ENCODE measurements at regions not wholly inside any gene's neighbourhood (a gene's known extent, or its start where the extent isn't known, plus 50 kb on each side); places are given as distances from the start of the nearest gene placed in this dataset.

GRCh38 chr1:182182311-182182710, 120.8 kb upstream of the ZNF648 start:
- Histone ChIP-seq H3K4me2 (ENCODE audit: low read length) (no peak overlapping the region), H3K36me3 (ENCODE audit: insufficient read depth, low read length) (no peaks in the 10 kb centered on the region), H3K9ac (ENCODE audit: low read length) (no peak overlapping the region), H3K27ac (ENCODE audit: low read depth, low read length, poor library complexity, severe bottlenecking) (no peak overlapping the region), H3K27me3 (ENCODE audit: insufficient read depth, low read length) (no peaks in the 10 kb centered on the region), H3K4me1 (ENCODE audit: insufficient read depth, low read length, severe bottlenecking) (no peaks in the 10 kb centered on the region), H3K9me3 (ENCODE audit: low read length) (no peaks in the 10 kb centered on the region), H3K79me2 (ENCODE audit: insufficient read depth, low read length) (no peaks in the 10 kb centered on the region), H3F3A (ENCODE audit: insufficient read depth, low read length) (no peaks in the 10 kb centered on the region), H4K20me1 (ENCODE audit: insufficient read depth, low read length) (no peaks in the 10 kb centered on the region), H3K9me2 (ENCODE audit: low read depth, low read length) (no peaks in the 10 kb centered on the region), H3K4me3 (ENCODE audit: low read depth, low read length, poor library complexity, severe bottlenecking) (no peak overlapping the region), H2AFZ (ENCODE audit: low read length) (no peak overlapping the region)
- no peak for TF ChIP-seq CTCF (IDR thresholded peaks at IDR 0.05; ENCODE audit: low read length)
- TF ChIP-seq EZH2 (IDR thresholded peaks at IDR 0.05; ENCODE audit: borderline replicate concordance, low read length): no peak

DNA sequence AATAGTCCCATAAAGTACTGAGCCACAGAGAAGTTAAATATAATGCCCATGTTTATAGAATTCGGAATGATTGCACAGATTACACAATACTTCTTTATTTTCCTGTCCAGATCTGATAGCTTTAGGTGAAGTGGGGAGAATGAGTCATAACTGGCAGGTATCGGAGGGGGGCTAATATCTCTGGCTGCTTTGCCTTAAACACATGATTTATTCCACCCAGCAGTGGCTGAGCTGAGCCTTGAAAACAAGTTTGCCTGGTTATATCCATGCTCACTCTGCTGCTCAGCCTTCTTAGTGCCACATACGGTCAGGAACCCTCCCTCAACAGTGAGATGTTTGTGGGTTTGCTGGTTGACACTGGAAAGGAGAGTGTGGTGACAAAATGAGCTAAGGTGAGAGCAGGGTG, 119.7 kb upstream of the ZNF648 start:
- Histone ChIP-seq H2AFZ (ENCODE audit: low read length) (no peak overlapping the region), H3F3A (ENCODE audit: insufficient read depth, low read length) (no peaks in the 10 kb centered on the region), H3K9me3 (ENCODE audit: low read length) (no peaks in the 10 kb centered on the region), H4K20me1 (ENCODE audit: insufficient read depth, low read length) (no peaks in the 10 kb centered on the region), H3K27ac (ENCODE audit: low read depth, low read length, poor library complexity, severe bottlenecking) (no peak overlapping the region), H3K4me3 (ENCODE audit: low read depth, low read length, poor library complexity, severe bottlenecking) (no peak overlapping the region), H3K36me3 (ENCODE audit: insufficient read depth, low read length) (no peaks in the 10 kb centered on the region), H3K9me2 (ENCODE audit: low read depth, low read length) (no peaks in the 10 kb centered on the region), H3K4me2 (ENCODE audit: low read length) (no peak overlapping the region), H3K27me3 (ENCODE audit: insufficient read depth, low read length) (no peaks in the 10 kb centered on the region; the same call in 1 of the 2 replicates), H3K9ac (ENCODE audit: low read length) (no peak overlapping the region), H3K79me2 (ENCODE audit: insufficient read depth, low read length) (no peaks in the 10 kb centered on the region), H3K4me1 (ENCODE audit: insufficient read depth, low read length, severe bottlenecking) (no peaks in the 10 kb centered on the region)
- TF ChIP-seq CTCF (IDR thresholded peaks at IDR 0.05; ENCODE audit: low read length): no peak
- TF ChIP-seq EZH2 (IDR thresholded peaks at IDR 0.05; ENCODE audit: borderline replicate concordance, low read length): no peak

DNA sequence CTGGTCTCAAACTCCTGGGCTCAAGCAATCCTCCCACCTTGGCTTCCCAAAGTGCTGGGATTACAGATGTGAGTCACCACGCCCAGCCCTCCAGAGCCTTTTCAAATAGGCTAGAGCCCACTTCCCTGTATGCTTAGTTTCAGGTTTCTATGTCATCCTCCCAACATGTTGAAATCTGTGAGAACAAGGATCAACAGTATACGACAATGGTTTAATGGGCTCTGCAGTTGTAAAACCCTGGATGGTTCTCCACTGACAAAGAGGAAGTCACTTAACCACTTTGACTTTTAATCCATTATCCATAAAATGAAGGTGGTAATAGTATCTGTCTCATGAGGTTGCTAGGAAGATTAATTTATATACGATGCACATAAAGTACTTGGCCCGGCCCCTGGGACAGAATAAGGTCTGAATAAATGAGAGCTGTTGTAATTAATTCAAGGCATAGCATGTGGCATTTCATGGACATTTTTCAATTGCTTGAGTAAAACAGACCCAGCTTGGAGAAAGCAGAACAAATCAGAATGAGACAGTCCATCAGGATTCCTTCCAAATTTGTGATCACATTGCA, 113.9 kb upstream of the ZNF648 start:
- Histone ChIP-seq H4K20me1 (ENCODE audit: insufficient read depth, low read length) (no peaks in the 10 kb centered on the region), H3K9me2 (ENCODE audit: low read depth, low read length) (no peaks in the 10 kb centered on the region), H3K4me3 (ENCODE audit: low read depth, low read length, poor library complexity, severe bottlenecking) (no peak overlapping the region), H3K4me2 (ENCODE audit: low read length) (no peak overlapping the region), H3K9me3 (ENCODE audit: low read length) (no peaks in the 10 kb centered on the region), H3K9ac (ENCODE audit: low read length) (no peak overlapping the region), H3K79me2 (ENCODE audit: insufficient read depth, low read length) (no peaks in the 10 kb centered on the region), H2AFZ (ENCODE audit: low read length) (no peak overlapping the region), H3K27me3 (ENCODE audit: insufficient read depth, low read length) (no peaks in the 10 kb centered on the region; the same call in 1 of the 2 replicates), H3K36me3 (ENCODE audit: insufficient read depth, low read length) (no peaks in the 10 kb centered on the region), H3K27ac (ENCODE audit: low read depth, low read length, poor library complexity, severe bottlenecking) (no peak overlapping the region), H3F3A (ENCODE audit: insufficient read depth, low read length) (no peaks in the 10 kb centered on the region), H3K4me1 (ENCODE audit: insufficient read depth, low read length, severe bottlenecking) (no peaks in the 10 kb centered on the region)
- TF ChIP-seq EZH2 (IDR thresholded peaks at IDR 0.05; ENCODE audit: borderline replicate concordance, low read length) (no peak), CTCF (IDR thresholded peaks at IDR 0.05; ENCODE audit: low read length) (no peak)

Measured in OCI-LY1 (cell line).